Lower leg skin (tissue), 3 donors: ENCODE measurements at regions not wholly inside any gene's neighbourhood (a gene's known extent, or its start where the extent isn't known, plus 50 kb on each side); places are given as distances from the start of the nearest gene placed in this dataset.

Experiments used
- POLR2A ChIP-seq, 2 donors: fragments of 450-650 bp; IDR thresholded peaks; one replicate each; pipeline ENCODE4 v1.6.1; 2016 to 2017; ENCODE audit warnings: antibody characterized with exemption in 2 of 2, mild to moderate bottlenecking in 1 of 2, moderate library complexity in 1 of 2
- TF ChIP-seq, protein P1 (sequence below), 3 donors: fragments of 450-650 bp; IDR thresholded peaks; one replicate each; pipeline ENCODE4 v1.5.1; 2016; ENCODE audit warnings: antibody characterized with exemption in 3 of 3, mild to moderate bottlenecking in 3 of 3, moderate library complexity in 2 of 3

DNA sequence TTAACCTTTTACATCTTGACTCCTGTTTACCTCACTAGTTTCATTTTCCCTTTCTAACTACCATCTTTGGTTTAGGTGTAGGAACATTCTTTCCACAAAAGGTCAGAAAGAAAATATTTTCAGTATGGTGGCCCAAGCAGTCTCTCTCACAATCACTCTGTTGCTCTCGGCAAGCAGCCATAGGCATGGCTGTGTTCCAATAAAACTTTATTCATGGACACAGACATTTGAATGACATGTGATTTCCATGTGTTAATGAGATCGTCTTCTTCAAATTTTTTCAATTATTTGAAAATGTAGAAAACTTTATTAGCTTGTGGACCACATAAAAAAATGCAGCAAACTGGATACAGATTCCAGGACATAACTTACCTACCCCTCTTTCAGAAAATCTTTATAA is 109.7 kb upstream of the CNTNAP5 start:
- TF ChIP-seq POLR2A (IDR thresholded peaks at IDR 0.05), result no peak
- TF ChIP-seq, protein P1, sequence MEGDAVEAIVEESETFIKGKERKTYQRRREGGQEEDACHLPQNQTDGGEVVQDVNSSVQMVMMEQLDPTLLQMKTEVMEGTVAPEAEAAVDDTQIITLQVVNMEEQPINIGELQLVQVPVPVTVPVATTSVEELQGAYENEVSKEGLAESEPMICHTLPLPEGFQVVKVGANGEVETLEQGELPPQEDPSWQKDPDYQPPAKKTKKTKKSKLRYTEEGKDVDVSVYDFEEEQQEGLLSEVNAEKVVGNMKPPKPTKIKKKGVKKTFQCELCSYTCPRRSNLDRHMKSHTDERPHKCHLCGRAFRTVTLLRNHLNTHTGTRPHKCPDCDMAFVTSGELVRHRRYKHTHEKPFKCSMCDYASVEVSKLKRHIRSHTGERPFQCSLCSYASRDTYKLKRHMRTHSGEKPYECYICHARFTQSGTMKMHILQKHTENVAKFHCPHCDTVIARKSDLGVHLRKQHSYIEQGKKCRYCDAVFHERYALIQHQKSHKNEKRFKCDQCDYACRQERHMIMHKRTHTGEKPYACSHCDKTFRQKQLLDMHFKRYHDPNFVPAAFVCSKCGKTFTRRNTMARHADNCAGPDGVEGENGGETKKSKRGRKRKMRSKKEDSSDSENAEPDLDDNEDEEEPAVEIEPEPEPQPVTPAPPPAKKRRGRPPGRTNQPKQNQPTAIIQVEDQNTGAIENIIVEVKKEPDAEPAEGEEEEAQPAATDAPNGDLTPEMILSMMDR (IDR thresholded peaks at IDR 0.05), result no peak
